ENCODE measurements at regions not wholly inside any gene's neighbourhood (a gene's known extent, or its start where the extent isn't known, plus 50 kb on each side); places are given as distances from the start of the nearest gene placed in this dataset.

- TF ChIP-seq THAP12 (CRISPR knock-in tag; IDR thresholded peaks at IDR 0.05) (no peak), SAP30 (IDR thresholded peaks at IDR 0.05; ENCODE audit: borderline replicate concordance, insufficient read depth, low read depth, low read length, poor library complexity, severe bottlenecking) (no peak), MTA2 (IDR thresholded peaks at IDR 0.05; ENCODE audit: low read depth) (no peak), ZMIZ1 (IDR thresholded peaks at IDR 0.05; ENCODE audit: low read depth in 2 of 2, low read length in 2 of 2) (no peak), ARID3A (IDR thresholded peaks at IDR 0.05; ENCODE audit: borderline replicate concordance, low read depth, low read length) (no peak), SMC3 (conservative IDR thresholded peaks at IDR 0.05; ENCODE audit: insufficient read depth, low read depth, low read length) (no peak), KLF16 (IDR thresholded peaks at IDR 0.05) (no peak), MCM2 (IDR thresholded peaks at IDR 0.05; ENCODE audit: low read depth) (no peak), CTCFL (IDR thresholded peaks at IDR 0.05; ENCODE audit: borderline replicate concordance, insufficient read depth, low read depth, low read length, poor library complexity, severe bottlenecking) (no peak)
- ChIA-PET POLR2A (no interaction called here), CTCF (ENCODE audit: low intra/inter-chr PET ratio) (no interaction called here)
- Histone ChIP-seq H3K79me2 (ENCODE audit: control insufficient read depth, insufficient read depth, low read length) (no peaks in the 10 kb centered on the region), H3K4me3 (no peak overlapping the region), H3K4me1 (replicated peaks in 1 of 2; ENCODE audit: control insufficient read depth in 2 of 2, insufficient read depth in 2 of 2, low read length in 2 of 2) (peaks cover 6 to 67% of the 10 kb centered on the region in 2 experiments; a peak in 4 of 5 replicates), H3K36me3 (ENCODE audit: control insufficient read depth, insufficient read depth, low read length) (no peaks in the 10 kb centered on the region), H2AFZ (ENCODE audit: low read depth, low read length) (no peak overlapping the region), H3K9me1 (ENCODE audit: control insufficient read depth, insufficient read depth, low read length) (no peaks in the 10 kb centered on the region), H3K9me3 (replicated peaks; ENCODE audit: control insufficient read depth, insufficient read depth, low read depth, low read length) (no peaks in the 10 kb centered on the region; the same call in 1 of the 2 replicates), H3K9ac (ENCODE audit: insufficient read depth in 1 of 2, low read depth in 2 of 2, low read length in 2 of 2) (no peak overlapping the region), H3K27ac (ENCODE audit: extremely low read depth, low read depth, low read length) (no peak overlapping the region), H4K20me1 (replicated peaks; ENCODE audit: control insufficient read depth, insufficient read depth, low read length) (no peaks in the 10 kb centered on the region), H3K27me3 (ENCODE audit: control insufficient read depth in 2 of 2, insufficient read depth in 2 of 2, low read length in 2 of 2) (no peaks in the 10 kb centered on the region), H3K4me2 (ENCODE audit: insufficient read depth, low read length) (no peak overlapping the region)
- DNase-seq (ENCODE audit: extremely low read depth in 1 of 4, low spot score in 3 of 4): no peak
- intact Hi-C loops (cut with micrococcal nuclease) (no loop called here), in situ Hi-C loops (cut with MboI) (no loop called here)
- 81% methylated on average over 13 of the region's 15 CpGs for WGBS (ENCODE audit: insufficient coverage, low coverage, missing lambda C conversion rate)
- FAIRE-seq: no peak
- BruUV-seq (replicated peaks): no TSS peak
- ATAC-seq: no peak
Measured at GRCh38 chr16:88325087-88325750, 57.5 kb upstream of the ZNF469 start.

Data from K562 (cell line).